Transverse colon (tissue), 4 donors: ENCODE measurements at regions not wholly inside any gene's neighbourhood (a gene's known extent, or its start where the extent isn't known, plus 50 kb on each side); places are given as distances from the start of the nearest gene placed in this dataset.

Experiments used
- DNase-seq: peaks from one replicate; pipeline ENCODE4 v3.0.0-alpha.2; 2019
- H3K27ac ChIP-seq, 4 donors: fragments of 200-600 bp; sonication (generic); 2 replicates each; pipeline ENCODE4 v1.5.1; 2016 to 2018; ENCODE audit warnings: inconsistent platforms in 4 of 4
- H3K27me3 ChIP-seq: fragments of 200-600 bp; sonication (generic); 2 replicates; pipeline ENCODE4 v1.5.1; 2017; ENCODE audit warnings: inconsistent platforms
- H3K36me3 ChIP-seq, 4 donors: fragments of 200-600 bp; sonication (generic); 2 replicates each; pipeline ENCODE4 v1.5.1; 2017 to 2019; ENCODE audit warnings: inconsistent platforms in 4 of 4
- H3K4me1 ChIP-seq, 4 donors: fragments of 200-600 bp; sonication (generic); 2 replicates each; pipeline ENCODE4 v1.5.1; 2017 to 2020; ENCODE audit warnings: inconsistent platforms in 4 of 4
- H3K4me3 ChIP-seq, 4 donors: fragments of 200-600 bp; sonication (generic); 1 replicate in 1 of 4; 2 replicates in 3 of 4; pipeline versions ENCODE4 v1.5.1 to v1.6.1; 2017 to 2019; ENCODE audit warnings: inconsistent platforms in 4 of 4
- H3K9me3 ChIP-seq, 2 donors: fragments of 200-600 bp; sonication (generic); 2 replicates each; pipeline ENCODE4 v1.5.1; 2017 to 2019; ENCODE audit warnings: inconsistent platforms in 2 of 2
- EP300 ChIP-seq: sonication (generic); formaldehyde crosslinking; IDR thresholded peaks from one replicate; pipeline ENCODE4 v1.6.1; 2017; ENCODE audit warnings: antibody characterized with exemption, low read depth
- POLR2A ChIP-seq: fragments of 450-650 bp; IDR thresholded peaks from one replicate; pipeline ENCODE4 v1.6.1; 2016; ENCODE audit warnings: antibody characterized with exemption, mild to moderate bottlenecking, moderate library complexity
- POLR2AphosphoS5 ChIP-seq, 3 donors: sonication (generic); formaldehyde crosslinking; IDR thresholded peaks; one replicate each; pipeline ENCODE4 v1.6.1; 2016; ENCODE audit warnings: antibody characterized with exemption in 3 of 3
- WGBS, 2 donors: methylation state at CpG; one replicate each; pipeline ENCODE4 v1.1.5; 2018; ENCODE audit warnings: low coverage in 1 of 2; 5-methylcytosine and 5-hydroxymethylcytosine counted together
- in situ Hi-C, 4 donors: fragments of 200-750 bp; cut with MboI; loops; one replicate each; pipeline versions ENCODE4 v1.15.0 to v1.15.1; 2017; ENCODE audit warnings: low sequenced_read_pairs in 3 of 4, low pct_ligation_motif_present in 1 of 4, low pct_unique_long_range_greater_than_20kb in 1 of 4
- intact Hi-C: fragments of 100-400 bp; cut with DNase I; formaldehyde crosslinking; loops from one replicate; pipeline ENCODE4 v1.15.1; 2023; ENCODE audit warnings: low total_unique reads
- TF ChIP-seq, protein P1 (sequence below), 5 experiments: fragments of 200-600 bp in 3 of 5; fragments of 450-650 bp in 2 of 5; sonication (generic) in 3 of 5; IDR thresholded peaks; 1 replicate in 2 of 5; 2 replicates in 3 of 5; pipeline ENCODE4 v1.5.1; 2016 to 2017; ENCODE audit warnings: antibody characterized with exemption in 5 of 5, inconsistent platforms in 3 of 5, mild to moderate bottlenecking in 2 of 5, moderate library complexity in 1 of 5

DNA sequence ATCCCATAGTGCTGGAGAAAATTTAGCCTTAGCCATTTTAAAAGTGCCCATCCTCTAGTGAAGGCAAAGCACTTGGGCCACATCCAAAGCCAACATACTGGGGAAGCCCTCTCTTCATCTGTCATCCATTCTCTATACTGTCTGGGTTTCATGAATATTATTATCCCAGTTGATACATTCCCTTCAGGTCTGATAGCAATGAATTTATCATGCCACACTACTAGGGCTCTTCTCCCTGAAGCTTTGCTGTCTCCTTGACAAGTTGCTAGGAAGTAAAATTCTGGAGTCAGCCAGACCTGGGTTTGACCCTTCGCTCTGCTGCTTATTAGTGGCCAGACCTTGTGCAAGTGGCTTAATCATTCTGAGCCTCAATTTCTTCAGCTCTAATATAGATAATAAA, 1041.4 kb upstream of the ADGRL2 start:
- Histone ChIP-seq H3K27me3 (no peaks in the 10 kb centered on the region), H3K4me3 (no peak overlapping the region), H3K9me3 (no peaks in the 10 kb centered on the region), H3K4me1 (no peaks in the 10 kb centered on the region), H3K27ac (no peak overlapping the region), H3K36me3 (no peaks in the 10 kb centered on the region)
- 92 to 100% methylated on average over 1 of the region's 1 CpG for WGBS, 2 donors
- in situ Hi-C loops = no loop called here
- intact Hi-C loops = no loop called here
- DNase-seq = no peak
- TF ChIP-seq EP300 = no peak

GRCh38 chr1:80755944-80756343, 1044.8 kb upstream of the ADGRL2 start:
- no peaks in the 10 kb centered on the region for H3K9me3 ChIP-seq
- TF ChIP-seq POLR2AphosphoS5 (IDR thresholded peaks at IDR 0.05) = no peak
- no peak for TF ChIP-seq EP300
- no peak for TF ChIP-seq POLR2A
- TF ChIP-seq, protein P1, sequence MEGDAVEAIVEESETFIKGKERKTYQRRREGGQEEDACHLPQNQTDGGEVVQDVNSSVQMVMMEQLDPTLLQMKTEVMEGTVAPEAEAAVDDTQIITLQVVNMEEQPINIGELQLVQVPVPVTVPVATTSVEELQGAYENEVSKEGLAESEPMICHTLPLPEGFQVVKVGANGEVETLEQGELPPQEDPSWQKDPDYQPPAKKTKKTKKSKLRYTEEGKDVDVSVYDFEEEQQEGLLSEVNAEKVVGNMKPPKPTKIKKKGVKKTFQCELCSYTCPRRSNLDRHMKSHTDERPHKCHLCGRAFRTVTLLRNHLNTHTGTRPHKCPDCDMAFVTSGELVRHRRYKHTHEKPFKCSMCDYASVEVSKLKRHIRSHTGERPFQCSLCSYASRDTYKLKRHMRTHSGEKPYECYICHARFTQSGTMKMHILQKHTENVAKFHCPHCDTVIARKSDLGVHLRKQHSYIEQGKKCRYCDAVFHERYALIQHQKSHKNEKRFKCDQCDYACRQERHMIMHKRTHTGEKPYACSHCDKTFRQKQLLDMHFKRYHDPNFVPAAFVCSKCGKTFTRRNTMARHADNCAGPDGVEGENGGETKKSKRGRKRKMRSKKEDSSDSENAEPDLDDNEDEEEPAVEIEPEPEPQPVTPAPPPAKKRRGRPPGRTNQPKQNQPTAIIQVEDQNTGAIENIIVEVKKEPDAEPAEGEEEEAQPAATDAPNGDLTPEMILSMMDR (IDR thresholded peaks at IDR 0.05) = no peak
- WGBS, 2 donors = 74 to 78% methylated on average over 2 of the region's 2 CpGs
- in situ Hi-C loops (no loop called here), intact Hi-C loops (no loop called here)
- no peaks in the 10 kb centered on the region for H3K36me3 ChIP-seq
- DNase-seq = no peak
- no peak overlapping the region for H3K4me3 ChIP-seq
- no peaks in the 10 kb centered on the region for H3K27me3 ChIP-seq
- no peak overlapping the region for H3K27ac ChIP-seq
- H3K4me1 ChIP-seq = no peaks in the 10 kb centered on the region

DNA sequence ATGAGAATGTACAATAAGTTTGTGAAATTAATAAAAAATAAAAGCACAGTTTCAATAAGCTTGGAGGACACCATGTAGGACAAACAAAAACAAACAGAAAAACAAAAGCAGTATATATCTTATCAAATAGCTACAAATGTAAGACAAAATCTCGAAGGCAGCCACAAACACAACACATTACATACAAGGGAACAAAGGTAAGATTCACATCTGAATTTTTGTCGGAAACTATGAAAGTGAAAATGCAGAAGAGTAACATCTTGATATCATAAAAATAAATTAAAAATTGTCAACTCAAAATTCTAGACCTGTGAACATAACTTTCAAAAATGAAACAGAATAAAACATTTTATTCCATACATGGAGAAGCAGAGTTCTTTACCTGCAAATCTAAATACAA, 1049.5 kb upstream of the ADGRL2 start:
- DNase-seq = no peak
- H3K4me3 ChIP-seq = no peak overlapping the region
- H3K4me1 ChIP-seq = no peaks in the 10 kb centered on the region
- 80 to 90% methylated on average over 2 of the region's 2 CpGs for WGBS, 2 donors
- intact Hi-C loops = no loop called here
- H3K27me3 ChIP-seq = no peaks in the 10 kb centered on the region
- H3K27ac ChIP-seq = no peak overlapping the region
- TF ChIP-seq POLR2A (no peak), POLR2AphosphoS5 (IDR thresholded peaks at IDR 0.05) (no peak)
- TF ChIP-seq, protein P1 (IDR thresholded peaks at IDR 0.05) = no peak
- in situ Hi-C loops = no loop called here
- no peaks in the 10 kb centered on the region for H3K9me3 ChIP-seq
- no peaks in the 10 kb centered on the region for H3K36me3 ChIP-seq

DNA sequence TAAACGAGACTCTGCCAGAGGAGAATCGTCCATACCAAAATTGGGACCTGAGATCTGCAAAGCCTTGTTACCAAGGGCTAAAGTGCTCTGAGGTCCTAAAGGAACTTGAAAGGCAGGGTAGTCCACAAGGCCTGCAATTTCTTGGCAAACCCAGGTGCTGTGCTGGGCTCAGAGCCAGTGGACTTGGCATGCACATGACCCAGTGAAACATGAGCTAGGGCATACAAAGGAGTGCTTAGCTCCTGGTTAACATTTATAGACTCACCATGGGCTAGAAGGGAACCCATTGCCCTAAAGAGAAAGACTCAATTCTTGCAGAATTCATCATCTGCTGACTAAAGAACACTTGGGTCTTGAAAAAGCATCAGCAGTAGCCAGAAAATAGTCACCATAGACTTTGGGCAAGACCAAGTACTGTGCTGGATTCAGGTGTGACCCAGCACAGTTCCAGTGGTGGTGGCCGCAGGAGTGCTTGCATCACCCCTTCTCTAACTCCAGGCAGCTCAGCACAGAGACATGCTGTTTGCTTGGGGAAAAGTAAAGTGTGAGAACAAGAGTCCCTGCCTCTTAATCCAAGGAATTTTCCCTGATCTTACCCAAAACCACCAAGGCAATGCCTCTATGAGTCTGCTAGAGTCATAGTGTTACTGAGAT, 1069.4 kb upstream of the ADGRL2 start:
- in situ Hi-C loops (no loop called here), intact Hi-C loops (no loop called here)
- Histone ChIP-seq H3K9me3 (no peaks in the 10 kb centered on the region), H3K4me3 (no peak overlapping the region), H3K27ac (no peak overlapping the region), H3K4me1 (no peaks in the 10 kb centered on the region), H3K36me3 (no peaks in the 10 kb centered on the region), H3K27me3 (no peaks in the 10 kb centered on the region)
- WGBS, 2 donors = 83% methylated on average over 3 of the region's 3 CpGs; no CpG with 5 or more reads in 1 of the 2 donors
- no peak for DNase-seq
- TF ChIP-seq POLR2A (no peak), POLR2AphosphoS5 (IDR thresholded peaks at IDR 0.05) (no peak), EP300 (no peak)
- TF ChIP-seq, protein P1 (IDR thresholded peaks at IDR 0.05) = no peak

DNA sequence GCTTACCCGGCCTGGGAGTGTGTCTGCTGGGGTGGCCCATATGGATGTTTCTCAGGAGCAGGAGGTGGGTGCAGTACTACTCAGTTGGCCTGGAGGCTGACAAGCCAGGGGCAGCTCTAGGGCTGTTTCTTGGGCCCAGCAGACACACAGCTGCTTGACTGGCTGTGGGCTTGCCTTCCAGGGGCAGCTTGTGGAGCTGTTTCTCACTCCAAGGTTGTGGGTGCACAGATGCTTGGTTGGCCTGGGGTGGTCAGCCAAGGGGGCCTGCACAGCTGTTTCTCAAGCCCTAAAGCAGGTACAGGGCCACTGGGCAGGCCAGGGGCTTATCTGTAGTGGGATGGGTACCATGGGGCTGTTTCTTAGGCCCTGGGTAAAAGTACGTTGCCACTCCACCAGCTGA, 1078.1 kb upstream of the ADGRL2 start:
- WGBS, 2 donors = 70 to 100% methylated on average over 1 to 2 of the region's 2 CpGs
- in situ Hi-C loops = no loop called here
- TF ChIP-seq, protein P1 (IDR thresholded peaks at IDR 0.05) = no peak
- no peak for TF ChIP-seq POLR2AphosphoS5 (IDR thresholded peaks at IDR 0.05)
- no peak for TF ChIP-seq EP300
- no peak for TF ChIP-seq POLR2A

More for the DNA sequence above, 1078.1 kb upstream of the ADGRL2 start:
- Histone ChIP-seq H3K4me3 (no peak overlapping the region), H3K4me1 (no peaks in the 10 kb centered on the region), H3K27ac (no peak overlapping the region), H3K36me3 (no peaks in the 10 kb centered on the region), H3K9me3 (no peaks in the 10 kb centered on the region), H3K27me3 (no peaks in the 10 kb centered on the region)
- intact Hi-C loops = no loop called here
- DNase-seq = no peak
